ENCODE measurements at regions not wholly inside any gene's neighbourhood (a gene's known extent, or its start where the extent isn't known, plus 50 kb on each side); places are given as distances from the start of the nearest gene placed in this dataset.

DNA sequence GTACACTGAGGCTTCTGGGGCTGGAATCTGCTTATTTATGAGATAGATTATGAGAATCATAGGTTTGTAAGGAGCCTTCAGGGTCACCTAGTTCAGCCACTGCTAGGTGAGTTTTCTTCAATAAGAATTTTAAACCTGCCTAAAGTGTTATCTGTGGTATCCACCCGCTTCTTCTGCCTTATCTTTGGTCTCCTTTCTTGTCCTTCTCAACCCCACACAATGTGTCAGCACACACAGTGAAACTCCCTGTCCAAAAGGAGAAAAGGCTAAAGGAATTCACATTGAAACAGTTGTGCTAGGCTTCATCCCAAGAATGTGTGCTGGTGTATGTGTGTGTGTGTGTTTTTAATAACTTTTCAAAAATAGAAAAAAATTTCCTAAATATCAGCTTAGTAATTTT, 259.3 kb upstream of the BTG1 start:
- ATAC-seq (no peak), DNase-seq (no peak)
- H3K27me3 ChIP-seq, result no peaks in the 10 kb centered on the region
- WGBS (ENCODE audit: insufficient coverage, low coverage, low lambda C conversion rate, missing lambda C conversion rate), result 100% methylated on average over 1 of the region's 1 CpG
- TF ChIP-seq, protein P1, sequence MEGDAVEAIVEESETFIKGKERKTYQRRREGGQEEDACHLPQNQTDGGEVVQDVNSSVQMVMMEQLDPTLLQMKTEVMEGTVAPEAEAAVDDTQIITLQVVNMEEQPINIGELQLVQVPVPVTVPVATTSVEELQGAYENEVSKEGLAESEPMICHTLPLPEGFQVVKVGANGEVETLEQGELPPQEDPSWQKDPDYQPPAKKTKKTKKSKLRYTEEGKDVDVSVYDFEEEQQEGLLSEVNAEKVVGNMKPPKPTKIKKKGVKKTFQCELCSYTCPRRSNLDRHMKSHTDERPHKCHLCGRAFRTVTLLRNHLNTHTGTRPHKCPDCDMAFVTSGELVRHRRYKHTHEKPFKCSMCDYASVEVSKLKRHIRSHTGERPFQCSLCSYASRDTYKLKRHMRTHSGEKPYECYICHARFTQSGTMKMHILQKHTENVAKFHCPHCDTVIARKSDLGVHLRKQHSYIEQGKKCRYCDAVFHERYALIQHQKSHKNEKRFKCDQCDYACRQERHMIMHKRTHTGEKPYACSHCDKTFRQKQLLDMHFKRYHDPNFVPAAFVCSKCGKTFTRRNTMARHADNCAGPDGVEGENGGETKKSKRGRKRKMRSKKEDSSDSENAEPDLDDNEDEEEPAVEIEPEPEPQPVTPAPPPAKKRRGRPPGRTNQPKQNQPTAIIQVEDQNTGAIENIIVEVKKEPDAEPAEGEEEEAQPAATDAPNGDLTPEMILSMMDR (IDR thresholded peaks at IDR 0.05), result no peak
- no peak for TF ChIP-seq POLR2A (IDR thresholded peaks at IDR 0.05)
- no peak overlapping the region for H3K4me3 ChIP-seq
- intact Hi-C loops (cut with DNase I), result no loop called here
- H3K36me3 ChIP-seq, result no peaks in the 10 kb centered on the region
- H3K27ac ChIP-seq, result no peak overlapping the region
- H3K9me3 ChIP-seq, result peaks cover 0 to 2% (median 0%) of the 10 kb centered on the region in 4 donors
- no peaks in the 10 kb centered on the region for H3K4me1 ChIP-seq

DNA sequence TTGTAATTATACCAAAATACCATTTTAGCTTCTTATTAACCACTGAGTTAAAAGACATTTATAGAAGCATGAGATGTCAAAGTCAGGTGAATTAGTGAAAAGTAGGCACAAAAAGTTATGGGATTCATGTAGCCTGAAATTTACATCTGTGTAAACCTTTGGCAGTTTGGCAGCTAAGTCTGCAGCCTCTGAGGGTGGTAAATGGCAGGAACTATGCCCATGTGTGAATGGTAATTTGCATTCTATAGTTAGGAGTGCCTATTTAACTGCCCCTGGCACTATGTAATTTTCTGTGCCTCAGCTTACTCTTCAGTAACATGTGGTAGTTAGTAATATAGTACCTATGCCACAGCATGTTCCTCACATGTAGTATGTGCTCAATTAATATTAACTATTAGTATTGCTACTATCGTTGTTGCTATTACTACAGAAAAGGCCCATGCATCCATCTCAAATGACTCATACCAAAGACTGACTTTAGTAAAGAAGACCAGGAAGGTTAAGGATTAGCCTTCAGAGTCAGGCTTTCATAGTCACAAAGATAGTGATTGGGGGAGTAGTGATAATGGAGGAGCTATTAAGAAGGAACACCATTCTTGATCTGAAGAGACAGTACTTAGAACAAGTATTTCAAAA, 258.7 kb upstream of the BTG1 start:
- DNase-seq, result no peak
- TF ChIP-seq, protein P1 (IDR thresholded peaks at IDR 0.05), result no peak
- no peak for TF ChIP-seq POLR2A (IDR thresholded peaks at IDR 0.05)
- H3K36me3 ChIP-seq, result no peaks in the 10 kb centered on the region
- H3K27me3 ChIP-seq, result no peaks in the 10 kb centered on the region
- WGBS (ENCODE audit: insufficient coverage, low coverage, low lambda C conversion rate, missing lambda C conversion rate), result 100% methylated on average over 1 of the region's 1 CpG
- ATAC-seq, result no peak
- intact Hi-C loops (cut with DNase I), result no loop called here
- peaks cover 0 to 2% (median 0%) of the 10 kb centered on the region in 4 donors for H3K9me3 ChIP-seq
- H3K4me3 ChIP-seq, result no peak overlapping the region
- H3K27ac ChIP-seq, result no peak overlapping the region
- H3K4me1 ChIP-seq, result no peaks in the 10 kb centered on the region

DNA sequence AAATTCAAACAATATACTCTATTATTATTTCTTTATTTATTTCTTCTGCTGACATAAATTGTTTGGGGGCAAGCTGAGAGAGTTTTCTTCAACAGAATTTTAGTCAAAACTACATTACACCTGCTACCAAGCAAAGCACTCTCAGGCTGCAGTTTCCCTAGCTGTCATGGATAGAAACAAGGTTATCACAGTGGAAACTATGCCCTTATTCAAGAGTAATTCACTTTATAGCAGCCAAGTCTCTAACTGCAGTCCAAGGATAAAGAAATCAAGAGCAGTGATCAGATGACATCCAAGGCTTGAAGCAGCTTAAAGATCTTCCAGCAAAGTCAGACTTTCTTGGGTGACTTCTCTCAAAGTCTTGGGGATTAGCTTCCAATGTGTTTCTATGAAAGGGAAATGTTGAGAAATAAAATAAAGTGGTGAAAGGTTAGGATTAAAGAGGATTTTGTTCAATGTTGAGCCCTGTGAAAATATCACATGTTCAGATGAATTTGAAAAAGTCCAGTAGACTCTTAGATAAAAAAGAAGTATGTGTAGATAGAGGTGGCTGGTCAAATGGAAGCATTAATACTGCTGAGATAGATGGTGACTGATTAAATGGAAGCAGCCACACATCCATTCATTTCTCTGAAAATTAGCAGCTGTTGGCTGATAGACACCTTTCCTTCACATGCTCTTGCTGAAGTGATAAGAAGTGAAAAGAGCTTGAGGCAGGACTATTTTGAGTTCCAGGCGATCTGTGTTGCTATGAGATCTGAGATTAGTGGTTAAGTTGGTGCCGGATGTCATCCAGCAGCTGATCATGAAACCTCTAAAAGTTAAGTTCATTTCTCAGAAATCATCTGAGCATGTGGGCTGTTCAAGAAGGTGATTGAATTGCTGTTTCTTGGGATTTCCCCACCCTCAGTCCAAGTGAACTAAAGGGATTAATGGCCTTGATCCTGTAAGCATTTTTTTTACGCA, 257.8 kb upstream of the BTG1 start:
- ATAC-seq (peak in 1 of 4 donors; percentile 7), DNase-seq (no peak)
- TF ChIP-seq POLR2A (IDR thresholded peaks at IDR 0.05), result no peak
- TF ChIP-seq, protein P1 (IDR thresholded peaks at IDR 0.05), result no peak
- no peaks in the 10 kb centered on the region for H3K36me3 ChIP-seq
- H3K4me1 ChIP-seq, result no peaks in the 10 kb centered on the region
- 79% methylated on average over 3 of the region's 3 CpGs for WGBS (ENCODE audit: insufficient coverage, low coverage, low lambda C conversion rate, missing lambda C conversion rate)
- no peak overlapping the region for H3K27ac ChIP-seq
- intact Hi-C loops (cut with DNase I), result no loop called here
- no peaks in the 10 kb centered on the region for H3K27me3 ChIP-seq
- peaks cover 0 to 2% (median 0%) of the 10 kb centered on the region in 4 donors for H3K9me3 ChIP-seq
- no peak overlapping the region for H3K4me3 ChIP-seq

DNA sequence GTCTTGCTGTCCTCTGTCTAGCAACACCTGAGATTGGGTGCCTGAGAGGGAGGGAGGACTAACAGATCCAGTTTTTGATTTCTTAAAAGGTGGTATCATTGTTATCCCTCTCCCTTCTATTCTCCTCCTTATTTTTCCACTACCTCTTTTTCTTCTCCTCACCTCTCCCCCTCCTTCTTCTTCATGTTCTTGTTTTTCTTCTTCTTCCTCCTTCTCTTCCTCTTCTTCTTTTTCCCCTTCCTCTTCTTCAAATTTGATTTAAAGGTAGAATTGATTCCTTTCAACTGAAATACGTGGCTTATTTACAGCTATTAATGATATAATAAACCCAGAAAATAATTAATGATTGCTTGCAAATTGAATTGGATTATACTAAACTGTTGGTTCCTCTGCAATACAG, 256.8 kb upstream of the BTG1 start:
- Histone ChIP-seq H3K4me1 (no peaks in the 10 kb centered on the region), H3K27me3 (no peaks in the 10 kb centered on the region), H3K9me3 (peaks cover 0 to 2% (median 0%) of the 10 kb centered on the region in 4 donors), H3K27ac (no peak overlapping the region), H3K4me3 (no peak overlapping the region), H3K36me3 (no peaks in the 10 kb centered on the region)
- no peak for TF ChIP-seq POLR2A (IDR thresholded peaks at IDR 0.05)
- TF ChIP-seq, protein P1 (IDR thresholded peaks at IDR 0.05), result no peak
- DNase-seq, result no peak
- intact Hi-C loops (cut with DNase I), result no loop called here
- no peak for ATAC-seq
- 33% methylated on average over 1 of the region's 1 CpG for WGBS (ENCODE audit: insufficient coverage, low coverage, low lambda C conversion rate, missing lambda C conversion rate)
